GM18867 (cell line): ENCODE measurements at regions not wholly inside any gene's neighbourhood (a gene's known extent, or its start where the extent isn't known, plus 50 kb on each side); places are given as distances from the start of the nearest gene placed in this dataset.

Experiments used
- ATAC-seq: cut with Tn5 transposase; IDR thresholded peaks from one replicate; pipeline ENCODE4 v1.9.1; 2021; ENCODE audit warnings: mild to moderate bottlenecking, moderate library complexity; ENCODE audit not compliant: unreplicated experiment

DNA sequence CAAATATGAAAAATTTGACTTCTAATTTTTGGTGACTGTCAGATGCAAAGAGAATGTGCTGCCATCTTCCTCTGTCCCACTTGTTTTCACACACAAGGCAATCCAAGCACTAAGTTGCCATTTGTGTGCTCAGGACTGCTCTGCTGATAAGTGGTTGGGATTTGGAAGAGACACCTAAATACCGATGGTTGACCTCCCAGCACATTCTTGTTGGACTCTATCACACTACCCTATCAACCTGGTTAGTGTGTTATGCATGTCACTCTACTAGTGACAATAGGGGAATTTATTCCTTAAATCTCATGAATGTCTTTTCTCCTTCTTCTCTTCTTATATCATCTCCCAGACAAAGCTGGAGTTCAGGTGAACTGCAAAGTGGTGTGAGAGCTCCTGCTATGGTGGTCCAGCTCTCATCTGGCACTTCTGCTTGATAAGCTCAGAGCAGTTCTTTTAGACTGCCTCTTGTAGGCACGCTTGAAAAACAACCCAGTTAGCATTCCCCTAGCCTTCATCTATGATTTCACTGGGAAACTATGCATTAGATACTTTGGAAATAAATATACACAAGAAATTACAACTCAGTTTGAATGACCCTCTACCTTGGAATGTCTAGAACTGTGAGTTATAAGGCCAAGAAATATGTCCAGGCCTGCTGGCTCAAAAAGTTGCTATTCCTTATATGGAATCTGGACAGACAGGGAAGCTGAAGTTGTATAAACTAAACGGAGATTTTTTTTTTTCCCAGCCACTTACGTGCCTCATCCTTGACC lies 404.8 kb downstream of the MEIS1 start:
- ATAC-seq = no peak

DNA sequence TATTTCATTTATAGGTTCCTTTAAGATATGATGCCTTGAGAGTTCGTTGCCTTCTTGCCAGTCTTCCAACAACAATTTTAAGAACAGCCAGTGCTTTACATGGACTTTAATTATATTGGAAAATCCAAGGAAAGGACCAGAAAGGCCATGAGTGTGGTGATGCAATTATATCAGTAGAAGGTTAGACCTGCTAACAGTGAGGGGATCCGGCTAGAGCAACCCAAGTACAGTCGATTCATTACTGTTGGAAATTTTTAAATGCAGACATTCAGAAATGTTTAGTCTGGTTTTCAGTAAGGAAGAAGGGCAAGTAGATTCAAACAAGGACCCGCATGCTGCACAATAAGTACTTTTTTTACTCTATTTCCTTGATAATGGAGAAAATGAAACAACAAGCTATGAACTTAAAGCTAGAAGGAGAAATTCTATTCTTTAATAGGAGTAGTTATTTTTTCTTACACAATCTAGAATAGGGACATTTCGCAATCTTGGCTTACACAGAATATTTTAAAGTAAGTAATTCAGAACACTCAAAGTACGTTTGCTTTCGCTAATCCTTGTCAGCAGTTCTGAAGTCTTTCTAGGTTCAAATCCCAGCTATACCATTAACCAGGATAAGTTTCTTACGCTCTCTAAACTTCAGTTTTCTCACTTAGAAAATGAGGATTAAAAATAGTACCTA lies 405.5 kb downstream of the MEIS1 start:
- ATAC-seq = no peak

DNA sequence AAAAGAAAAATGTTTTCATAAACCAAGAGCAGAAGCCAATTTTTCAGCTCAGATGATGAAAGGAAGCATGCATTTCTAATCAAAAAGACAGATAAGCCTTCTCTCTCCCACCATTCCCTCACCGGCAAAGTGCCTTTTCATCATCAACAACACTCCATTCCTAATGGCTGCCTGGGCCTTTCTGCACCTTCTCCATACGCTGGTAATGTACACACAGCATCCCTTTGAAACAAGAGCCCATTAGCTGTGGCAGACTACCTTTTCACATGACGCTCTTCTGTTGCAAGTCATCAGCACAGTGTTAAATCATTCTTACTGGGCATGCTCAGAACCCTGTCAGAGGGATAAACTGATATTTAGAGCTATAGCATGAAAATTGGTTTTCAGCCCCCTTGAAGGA lies 408.9 kb downstream of the MEIS1 start:
- no peak for ATAC-seq

DNA sequence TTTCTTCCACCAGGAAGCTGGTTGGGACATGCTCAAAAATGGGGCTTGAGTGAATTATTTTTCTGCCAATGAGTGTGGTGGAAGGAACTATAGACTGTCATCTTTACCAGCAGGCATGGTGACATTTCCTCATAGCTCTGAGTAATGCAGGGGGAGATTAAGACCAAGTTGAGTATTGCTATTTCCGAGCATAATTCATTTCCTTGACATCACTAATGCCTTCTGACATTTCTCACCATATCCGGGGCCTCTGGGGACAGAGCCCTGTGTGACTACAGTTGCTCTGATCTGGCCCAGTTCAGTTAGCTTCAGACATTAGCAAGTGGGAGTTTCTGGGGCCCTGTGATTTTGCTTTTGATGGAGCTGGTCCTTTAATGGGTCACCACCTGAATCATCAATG lies 410.4 kb downstream of the MEIS1 start:
- ATAC-seq = no peak

DNA sequence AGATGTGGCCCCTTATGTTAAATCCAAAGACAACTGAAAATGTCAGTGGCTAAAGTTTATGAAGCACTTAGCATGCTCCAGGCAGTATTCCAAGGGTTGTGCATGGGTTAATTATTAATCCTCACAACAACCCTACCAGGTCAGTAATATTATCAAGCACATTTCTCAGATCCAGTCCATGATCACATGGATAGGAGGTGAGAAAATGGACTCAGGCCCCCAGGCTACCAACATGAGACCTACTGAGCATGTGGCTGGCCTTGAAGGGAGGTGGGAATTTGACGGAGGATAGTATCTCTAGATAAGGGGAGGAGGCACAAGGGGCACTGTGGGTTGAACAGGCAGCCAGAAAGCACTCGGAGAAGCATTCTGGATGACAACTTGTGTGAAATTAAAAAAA lies 412.0 kb downstream of the MEIS1 start:
- no peak for ATAC-seq

- ATAC-seq = no peak
Observed at GRCh38 chr2:66849153-66849755, 414.3 kb downstream of the MEIS1 start.

DNA sequence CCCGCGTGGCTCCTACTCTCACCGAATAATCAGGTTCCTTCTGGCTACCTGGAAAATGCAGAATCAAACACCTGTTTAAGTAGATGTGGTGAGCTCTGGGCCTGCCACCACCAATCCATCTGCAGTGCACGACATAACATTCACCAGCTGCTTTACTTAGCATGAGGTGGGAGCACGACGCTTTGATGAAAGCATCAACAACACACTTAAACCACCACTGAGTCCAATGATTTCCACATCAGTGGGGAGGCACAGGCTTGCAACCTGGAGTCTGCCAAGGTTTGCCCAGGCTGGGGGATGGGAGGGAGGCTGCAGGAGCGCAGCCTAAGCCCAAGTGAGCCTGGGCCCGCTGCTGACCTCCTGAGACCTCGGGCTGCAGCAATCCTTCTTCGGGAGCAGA lies 415.5 kb downstream of the MEIS1 start:
- ATAC-seq = no peak

DNA sequence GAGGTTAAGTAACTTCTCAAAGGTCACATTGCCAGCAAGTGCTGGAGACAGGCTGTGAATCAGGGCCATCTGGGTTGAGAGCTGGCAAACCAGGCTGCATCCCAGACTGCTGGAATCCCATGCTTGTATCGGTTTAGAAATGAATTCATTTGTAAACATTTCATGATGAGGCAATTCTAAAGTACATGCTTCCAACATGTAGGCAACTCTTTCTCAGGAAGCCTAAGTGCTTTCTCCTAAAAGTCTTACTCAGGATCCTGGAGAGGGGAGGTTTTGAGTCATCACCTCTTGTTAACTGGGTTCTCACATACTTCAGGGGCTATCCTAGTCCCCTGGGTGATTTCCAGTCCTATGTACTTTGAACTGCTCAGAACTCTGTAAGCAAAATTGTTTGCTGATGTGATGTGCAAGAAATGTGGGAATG lies 416.5 kb downstream of the MEIS1 start:
- ATAC-seq = no peak

DNA sequence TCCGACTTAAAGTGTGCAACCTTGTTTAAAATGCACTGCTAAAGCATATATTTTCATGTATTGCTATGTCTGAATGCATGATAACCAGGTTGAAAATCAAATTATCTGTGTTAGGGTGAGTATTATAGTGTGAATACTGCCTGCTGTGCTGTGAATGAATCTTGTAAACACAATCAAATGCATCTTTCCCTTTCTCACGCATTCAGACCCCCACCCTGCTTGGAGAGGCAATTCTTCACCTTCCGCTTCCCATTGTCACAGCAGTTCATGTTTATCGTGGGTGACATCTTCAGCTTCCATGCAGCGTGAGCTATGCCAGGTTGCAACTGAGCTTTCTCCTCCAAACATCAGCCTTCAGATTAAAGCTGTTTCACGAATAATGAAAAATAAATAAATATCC lies 418.0 kb downstream of the MEIS1 start:
- no peak for ATAC-seq

DNA sequence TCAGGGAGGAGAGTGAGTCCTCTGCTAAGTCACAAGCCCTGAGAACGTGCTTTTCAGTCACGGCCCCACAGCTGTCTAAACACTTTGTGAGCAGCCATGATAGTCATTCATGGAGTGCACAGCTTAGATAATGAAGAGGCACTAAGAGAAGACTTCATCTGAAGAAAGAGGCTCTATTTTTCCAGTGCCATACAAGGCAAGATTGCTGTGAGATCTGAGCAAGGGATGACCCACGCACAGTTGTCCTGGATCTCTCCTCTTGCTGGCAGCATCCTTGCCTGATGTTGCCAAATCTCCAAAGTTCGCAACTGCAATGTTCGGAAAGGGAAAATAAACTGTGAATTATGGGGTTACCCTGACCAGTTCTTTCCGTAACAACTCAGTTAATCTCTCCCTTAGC lies 418.7 kb downstream of the MEIS1 start:
- ATAC-seq = no peak

GRCh38 chr2:66854298-66854697 lies 419.4 kb downstream of the MEIS1 start:
- no peak for ATAC-seq

GRCh38 chr2:66862885-66863650 lies 428.1 kb downstream of the MEIS1 start:
- no peak for ATAC-seq

- no peak for ATAC-seq
Observed at GRCh38 chr2:66865161-66865560, 430.2 kb downstream of the MEIS1 start.

DNA sequence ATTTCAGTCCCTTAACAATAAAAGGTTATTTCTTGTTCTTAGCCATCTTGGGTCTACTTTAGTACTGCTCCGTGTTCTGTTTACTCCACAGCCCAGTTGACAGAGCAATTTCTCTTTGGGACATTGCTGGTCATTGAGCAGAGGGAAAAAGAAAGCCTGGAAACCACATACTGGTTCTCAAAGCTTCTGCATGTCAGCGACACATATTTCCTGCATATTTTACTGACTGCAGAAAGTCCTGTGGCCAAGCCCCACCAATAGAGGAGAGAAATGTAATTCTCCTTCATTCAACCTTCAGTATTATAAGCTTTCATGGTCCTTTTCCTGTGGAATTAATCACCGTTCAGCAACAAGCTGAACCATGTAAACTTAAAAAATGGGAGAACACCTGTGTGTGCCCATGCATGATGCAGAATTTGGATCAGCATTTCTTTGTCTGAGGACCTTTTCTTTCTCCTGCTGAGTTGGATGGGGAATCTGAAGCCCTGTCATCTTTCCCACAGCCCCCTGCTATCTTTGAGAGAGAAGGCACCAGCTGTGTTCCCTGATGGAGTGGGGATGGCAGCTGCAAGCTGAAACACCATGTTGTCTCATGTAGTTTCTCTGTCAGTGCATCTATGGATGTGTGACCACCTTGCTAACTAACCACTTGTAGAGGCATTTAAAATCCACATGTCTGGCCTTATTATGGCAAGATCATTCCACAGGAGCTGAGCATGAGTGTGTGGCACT lies 431.6 kb downstream of the MEIS1 start:
- no peak for ATAC-seq

GRCh38 chr2:66867063-66867441 lies 432.1 kb downstream of the MEIS1 start:
- no peak for ATAC-seq

- ATAC-seq = no peak
Observed at GRCh38 chr2:66869076-66869475, 434.2 kb downstream of the MEIS1 start.

DNA sequence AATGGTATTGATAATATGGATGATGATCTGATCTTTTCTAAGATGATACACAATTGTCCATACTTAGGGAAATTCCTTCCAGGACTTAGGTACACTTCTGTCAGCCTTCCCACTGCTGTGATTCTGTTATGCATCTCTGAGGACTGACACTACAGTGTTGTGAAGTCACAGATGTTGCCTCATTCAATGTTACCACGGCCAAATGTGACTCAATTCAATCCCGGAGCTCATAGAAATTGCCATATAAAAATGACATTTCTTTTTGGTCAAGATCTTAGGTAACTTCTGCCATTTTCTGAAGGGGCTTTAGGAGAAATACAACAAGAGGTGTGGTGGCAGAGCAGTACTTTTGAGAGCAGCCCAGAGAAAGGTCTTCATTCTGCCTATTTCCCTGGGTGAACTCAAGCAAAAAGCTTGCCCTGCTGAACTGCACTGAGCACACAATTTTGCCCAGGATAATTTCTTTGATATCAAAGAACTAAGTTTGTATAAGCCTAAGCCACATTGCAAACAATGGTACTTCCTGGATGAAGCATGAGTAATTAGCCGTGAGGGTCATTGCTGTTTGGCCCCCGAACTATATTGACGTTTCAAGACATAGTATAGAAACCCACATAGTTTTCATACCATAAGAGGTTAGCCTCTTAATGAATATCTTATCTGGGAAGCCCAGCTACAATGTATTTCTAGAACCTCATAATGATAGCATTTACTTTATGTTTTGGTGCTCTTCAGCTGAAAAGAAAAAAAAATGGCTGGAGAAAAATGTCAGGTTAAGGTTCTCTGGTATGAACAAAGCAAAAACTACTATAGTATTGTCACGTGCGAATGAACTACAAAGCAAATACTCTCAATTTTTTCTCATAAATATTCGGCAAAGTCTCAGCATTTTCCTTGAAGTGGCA lies 437.4 kb downstream of the MEIS1 start:
- no peak for ATAC-seq

DNA sequence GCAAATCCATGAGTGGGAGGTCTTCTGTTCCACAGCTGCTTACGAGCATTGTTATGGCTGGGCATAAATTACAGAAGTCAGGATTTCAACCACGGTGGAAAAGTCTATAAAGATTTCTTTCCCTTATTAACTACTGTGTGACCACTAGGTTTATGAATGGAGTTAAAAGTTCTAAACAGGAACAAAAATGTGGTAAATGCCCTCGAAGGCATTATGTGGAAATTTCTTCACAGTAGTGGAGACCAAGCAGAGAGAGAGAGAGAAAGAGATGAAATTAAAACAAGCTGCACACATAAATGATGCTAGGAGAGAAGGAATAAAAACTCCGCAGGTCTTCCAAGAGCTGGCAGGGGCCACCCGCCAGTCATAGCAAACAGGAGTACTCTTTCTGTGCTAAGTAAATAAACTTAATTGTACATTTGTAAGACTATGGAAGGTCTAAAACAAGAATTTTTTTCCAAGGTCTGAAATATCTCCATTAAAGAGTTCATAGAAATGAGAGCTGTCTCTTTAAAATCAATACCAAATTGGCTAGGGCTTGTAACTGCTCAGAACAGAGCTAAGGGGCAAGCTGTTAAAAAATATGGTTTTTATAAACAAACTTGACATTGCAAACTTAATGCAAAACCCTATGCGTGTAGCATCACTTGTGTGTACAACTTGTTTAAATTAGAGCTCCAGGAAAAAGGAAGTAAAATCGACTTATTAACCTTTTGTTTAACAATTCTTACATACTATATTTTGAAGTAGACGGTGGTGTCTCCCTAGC lies 438.2 kb downstream of the MEIS1 start:
- ATAC-seq = no peak

GRCh38 chr2:66874411-66874810 lies 439.5 kb downstream of the MEIS1 start:
- no peak for ATAC-seq
